ENCODE measurements at regions not wholly inside any gene's neighbourhood (a gene's known extent, or its start where the extent isn't known, plus 50 kb on each side); places are given as distances from the start of the nearest gene placed in this dataset.

DNA sequence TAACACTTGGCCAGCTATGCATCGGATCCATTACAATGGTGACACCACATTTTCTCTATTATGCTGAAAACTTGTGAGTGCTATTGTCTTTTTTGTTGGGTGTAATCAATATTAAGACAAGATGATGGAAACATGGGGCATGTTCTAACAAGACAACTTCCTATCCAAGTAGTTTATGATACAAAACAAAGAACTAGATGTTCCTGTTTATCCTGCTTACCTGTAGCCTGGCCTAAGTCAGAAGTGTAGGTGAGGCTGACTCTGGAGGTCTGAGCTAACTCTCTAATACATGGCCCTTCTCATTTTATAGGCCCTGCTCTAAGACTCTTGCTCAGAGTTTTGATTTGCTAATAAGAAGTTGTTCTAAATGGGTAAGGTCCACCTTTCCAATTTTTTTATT, 242.4 kb upstream of the STXBP5 start:
- Histone ChIP-seq H3K9me2 (ENCODE audit: insufficient read depth) (no peaks in the 10 kb centered on the region), H3K79me2 (ENCODE audit: low read depth) (no peaks in the 10 kb centered on the region), H3F3A (ENCODE audit: insufficient read depth, low read depth) (no peaks in the 10 kb centered on the region), H3K27ac (no peak overlapping the region), H3K4me2 (no peak overlapping the region), H3K4me3 (no peak overlapping the region), H3K36me3 (ENCODE audit: low read depth) (no peaks in the 10 kb centered on the region), H3K4me1 (replicated peaks; ENCODE audit: insufficient read depth) (no peaks in the 10 kb centered on the region), H4K20me1 (ENCODE audit: insufficient read depth) (no peaks in the 10 kb centered on the region), H3K27me3 (ENCODE audit: insufficient read depth, low read depth) (no peaks in the 10 kb centered on the region), H3K9me3 (ENCODE audit: insufficient read depth, low read depth) (peaks cover 10% of the 10 kb centered on the region; the same call in 1 of the 2 replicates), H2AFZ (no peak overlapping the region)
- TF ChIP-seq, protein P1, sequence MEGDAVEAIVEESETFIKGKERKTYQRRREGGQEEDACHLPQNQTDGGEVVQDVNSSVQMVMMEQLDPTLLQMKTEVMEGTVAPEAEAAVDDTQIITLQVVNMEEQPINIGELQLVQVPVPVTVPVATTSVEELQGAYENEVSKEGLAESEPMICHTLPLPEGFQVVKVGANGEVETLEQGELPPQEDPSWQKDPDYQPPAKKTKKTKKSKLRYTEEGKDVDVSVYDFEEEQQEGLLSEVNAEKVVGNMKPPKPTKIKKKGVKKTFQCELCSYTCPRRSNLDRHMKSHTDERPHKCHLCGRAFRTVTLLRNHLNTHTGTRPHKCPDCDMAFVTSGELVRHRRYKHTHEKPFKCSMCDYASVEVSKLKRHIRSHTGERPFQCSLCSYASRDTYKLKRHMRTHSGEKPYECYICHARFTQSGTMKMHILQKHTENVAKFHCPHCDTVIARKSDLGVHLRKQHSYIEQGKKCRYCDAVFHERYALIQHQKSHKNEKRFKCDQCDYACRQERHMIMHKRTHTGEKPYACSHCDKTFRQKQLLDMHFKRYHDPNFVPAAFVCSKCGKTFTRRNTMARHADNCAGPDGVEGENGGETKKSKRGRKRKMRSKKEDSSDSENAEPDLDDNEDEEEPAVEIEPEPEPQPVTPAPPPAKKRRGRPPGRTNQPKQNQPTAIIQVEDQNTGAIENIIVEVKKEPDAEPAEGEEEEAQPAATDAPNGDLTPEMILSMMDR (conservative IDR thresholded peaks at IDR 0.05) = no peak
- TF ChIP-seq EZH2 (IDR thresholded peaks at IDR 0.05; ENCODE audit: low read depth) = no peak
- ChIA-PET CTCF (no interaction called here), POLR2A (ENCODE audit: unreplicated experiment) (no interaction called here)
- BruUV-seq (replicated peaks) = no TSS peak
- intact Hi-C loops (cut with micrococcal nuclease; ENCODE audit: unreplicated experiment) = no loop called here
- no peak for DNase-seq

DNA sequence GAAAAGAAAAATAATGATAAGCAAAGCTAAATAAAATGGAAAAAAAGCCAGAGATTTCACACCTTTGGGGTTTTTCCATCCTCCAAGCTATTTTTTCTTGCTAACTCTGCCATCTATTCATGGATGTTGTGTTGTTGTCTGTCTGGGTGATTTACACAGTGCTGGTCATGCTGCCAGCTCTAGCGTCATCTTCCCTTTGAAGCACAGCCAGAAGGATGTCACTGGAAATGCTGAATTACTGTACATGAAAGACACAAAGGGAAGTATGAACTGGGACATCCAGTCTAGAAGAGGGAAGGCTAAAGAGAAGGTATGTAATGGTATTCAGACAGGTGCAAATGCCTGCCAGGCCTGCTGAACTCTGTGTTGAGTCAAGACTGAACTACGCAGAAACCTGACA, 241.9 kb upstream of the STXBP5 start:
- no peaks in the 10 kb centered on the region for H4K20me1 ChIP-seq (ENCODE audit: insufficient read depth)
- H3K79me2 ChIP-seq (ENCODE audit: low read depth) = no peaks in the 10 kb centered on the region
- no peaks in the 10 kb centered on the region for H3F3A ChIP-seq (ENCODE audit: insufficient read depth, low read depth)
- no peaks in the 10 kb centered on the region for H3K36me3 ChIP-seq (ENCODE audit: low read depth)
- H3K4me3 ChIP-seq = no peak overlapping the region
- intact Hi-C loops (cut with micrococcal nuclease; ENCODE audit: unreplicated experiment) = no loop called here
- peaks cover 10% of the 10 kb centered on the region; the same call in 1 of the 2 replicates for H3K9me3 ChIP-seq (ENCODE audit: insufficient read depth, low read depth)
- TF ChIP-seq, protein P1 (conservative IDR thresholded peaks at IDR 0.05) = no peak
- no peak overlapping the region for H3K4me2 ChIP-seq
- CTCF ChIA-PET = no interaction called here
- no peak for DNase-seq
- no peaks in the 10 kb centered on the region for H3K4me1 ChIP-seq (replicated peaks; ENCODE audit: insufficient read depth)
- no peaks in the 10 kb centered on the region for H3K27me3 ChIP-seq (ENCODE audit: insufficient read depth, low read depth)
- no peaks in the 10 kb centered on the region for H3K9me2 ChIP-seq (ENCODE audit: insufficient read depth)
- H3K27ac ChIP-seq = no peak overlapping the region
- POLR2A ChIA-PET (ENCODE audit: unreplicated experiment) = no interaction called here
- H2AFZ ChIP-seq = no peak overlapping the region
- BruUV-seq (replicated peaks) = no TSS peak

DNA sequence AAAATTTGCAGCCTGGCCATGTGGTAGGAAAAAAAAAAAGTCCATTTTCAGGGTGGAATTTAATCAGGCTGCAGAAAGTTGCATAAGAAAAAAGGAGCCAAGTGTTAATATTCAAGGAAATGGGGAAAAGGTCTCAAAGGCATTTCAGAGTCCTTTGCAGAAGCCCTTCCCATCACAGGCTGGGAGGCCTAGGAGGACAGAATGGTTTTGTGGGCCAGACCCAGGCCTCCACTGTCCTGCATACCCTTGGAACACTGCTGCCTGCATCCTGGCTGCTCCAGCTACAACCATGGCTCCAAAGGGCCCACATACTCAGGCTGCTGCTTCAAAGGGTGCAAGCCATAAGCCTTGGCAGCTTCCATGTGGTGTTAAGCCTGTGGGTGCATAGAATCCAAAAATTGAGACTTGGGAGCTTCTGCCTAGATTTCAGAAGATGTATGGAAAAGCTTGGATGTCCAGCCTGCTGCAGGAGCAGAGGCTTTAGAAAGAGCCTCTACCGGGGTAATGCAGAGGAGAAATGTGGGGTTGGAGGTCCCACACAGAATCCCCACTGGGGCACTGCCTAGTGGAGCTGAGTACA, 239.0 kb upstream of the STXBP5 start:
- no peak overlapping the region for H3K4me2 ChIP-seq
- CTCF ChIA-PET = no interaction called here
- no peaks in the 10 kb centered on the region for H3K36me3 ChIP-seq (ENCODE audit: low read depth)
- intact Hi-C loops (cut with micrococcal nuclease; ENCODE audit: unreplicated experiment) = no loop called here
- no peaks in the 10 kb centered on the region for H3K79me2 ChIP-seq (ENCODE audit: low read depth)
- no peaks in the 10 kb centered on the region for H3K9me2 ChIP-seq (ENCODE audit: insufficient read depth)
- no peaks in the 10 kb centered on the region for H3K27me3 ChIP-seq (ENCODE audit: insufficient read depth, low read depth)
- no TSS peak for BruUV-seq (replicated peaks)
- H3K9me3 ChIP-seq (ENCODE audit: insufficient read depth, low read depth) = peaks cover 10% of the 10 kb centered on the region; the same call in 1 of the 2 replicates
- peaks cover 9% of the 10 kb centered on the region; the same call in 1 of the 2 replicates for H3F3A ChIP-seq (ENCODE audit: insufficient read depth, low read depth)
- H2AFZ ChIP-seq = no peak overlapping the region
- DNase-seq = no peak
- no peak overlapping the region for H3K27ac ChIP-seq
- POLR2A ChIA-PET (ENCODE audit: unreplicated experiment) = no interaction called here
- H3K4me1 ChIP-seq (replicated peaks; ENCODE audit: insufficient read depth) = peaks cover 15% of the 10 kb centered on the region
- no peak overlapping the region for H3K4me3 ChIP-seq
- no peak for TF ChIP-seq EZH2 (IDR thresholded peaks at IDR 0.05; ENCODE audit: low read depth)
- TF ChIP-seq, protein P1 (conservative IDR thresholded peaks at IDR 0.05) = no peak
- no peaks in the 10 kb centered on the region for H4K20me1 ChIP-seq (ENCODE audit: insufficient read depth)
